Naive thymus-derived CD4-positive, alpha-beta T cell (primary cell): ENCODE measurements at regions not wholly inside any gene's neighbourhood (a gene's known extent, or its start where the extent isn't known, plus 50 kb on each side); places are given as distances from the start of the nearest gene placed in this dataset.

Experiments used
- ATAC-seq: fragments of 150-1000 bp; cut with Tn5 transposase; 2 replicates; pipeline ENCODE4 v1.10.0; 2021; ENCODE audit warnings: mild to moderate bottlenecking, moderate library complexity
- CTCF ChIA-PET: fragments of 350-600 bp; sonication (Branson Sonifier 250); formaldehyde crosslinking; loops from one replicate; lab custom pipeline; 2021; ENCODE audit warnings: antibody characterized with exemption; lab: Charles Lee
- POLR2A ChIA-PET: fragments of 350-600 bp; sonication (Branson Sonifier 250); formaldehyde crosslinking; loops from one replicate; lab custom pipeline; 2021; ENCODE audit warnings: antibody characterized with exemption, inconsistent platforms; lab: Charles Lee
- DNase-seq, 9 donors: peaks; one replicate each; pipeline versions ENCODE4 v3.0.0 to v3.0.0-alpha.2; 2020 to 2022; ENCODE audit warnings: mixed read lengths in 1 of 9
- H3K27ac ChIP-seq: one replicate; pipeline ENCODE4 v1.7.0; 2013; ENCODE audit warnings: mild to moderate bottlenecking, low read depth, low read length, moderate library complexity
- H3K27me3 ChIP-seq, 2 donors: one replicate each; pipeline ENCODE4 v1.7.0; 2013; ENCODE audit warnings: low read length in 2 of 2, mild to moderate bottlenecking in 2 of 2, moderate library complexity in 2 of 2; ENCODE audit not compliant: control insufficient read depth in 2 of 2, insufficient read depth in 2 of 2
- H3K36me3 ChIP-seq, 3 experiments: 1 replicate in 2 of 3; 2 replicates in 1 of 3; pipeline ENCODE4 v1.7.0; 2013; ENCODE audit warnings: low read length in 3 of 3, mild to moderate bottlenecking in 3 of 3, moderate library complexity in 1 of 3; ENCODE audit not compliant: insufficient read depth in 3 of 3, control insufficient read depth in 2 of 3
- H3K4me1 ChIP-seq, 2 donors: one replicate each; pipeline ENCODE4 v1.7.0; 2013; ENCODE audit warnings: low read length in 2 of 2, mild to moderate bottlenecking in 2 of 2, moderate library complexity in 1 of 2; ENCODE audit not compliant: control insufficient read depth in 2 of 2, insufficient read depth in 2 of 2
- H3K4me3 ChIP-seq: 2 replicates; pipeline ENCODE4 v1.7.0; 2013; ENCODE audit warnings: mild to moderate bottlenecking, low read length
- H3K9me3 ChIP-seq, 3 experiments: 1 replicate in 2 of 3; 2 replicates in 1 of 3; pipeline ENCODE4 v1.7.0; 2013; ENCODE audit warnings: low read length in 3 of 3; ENCODE audit not compliant: control insufficient read depth in 2 of 3
- H3K27ac Mint-ChIP-seq, 9 donors: one replicate each; pipeline ENCODE4 v1.8.0; 2020 to 2022; ENCODE audit warnings: mixed read lengths in 9 of 9, mild to moderate bottlenecking in 8 of 9, moderate library complexity in 5 of 9, inconsistent platforms in 2 of 9
- H3K27me3 Mint-ChIP-seq, 5 donors: one replicate each; pipeline ENCODE4 v1.8.0; 2021 to 2022; ENCODE audit warnings: mixed read lengths in 5 of 5, mild to moderate bottlenecking in 1 of 5
- H3K36me3 Mint-ChIP-seq, 5 donors: one replicate each; pipeline ENCODE4 v1.8.0; 2020 to 2022; ENCODE audit warnings: mixed read lengths in 5 of 5, mild to moderate bottlenecking in 3 of 5, inconsistent platforms in 1 of 5
- H3K4me1 Mint-ChIP-seq, 7 donors: one replicate each; pipeline ENCODE4 v1.8.0; 2020 to 2022; ENCODE audit warnings: mixed read lengths in 7 of 7, mild to moderate bottlenecking in 3 of 7, inconsistent platforms in 1 of 7
- H3K4me3 Mint-ChIP-seq, 10 donors: one replicate each; pipeline ENCODE4 v1.8.0; 2020 to 2022; ENCODE audit warnings: mild to moderate bottlenecking in 10 of 10, mixed read lengths in 10 of 10, moderate library complexity in 6 of 10, inconsistent platforms in 2 of 10
- H3K9me3 Mint-ChIP-seq, 11 donors: one replicate each; pipeline ENCODE4 v1.8.0; 2020 to 2022; ENCODE audit warnings: mixed read lengths in 11 of 11, mild to moderate bottlenecking in 4 of 11, inconsistent platforms in 1 of 11, moderate library complexity in 1 of 11
- intact Hi-C, 2 donors: fragments of 100-400 bp; cut with micrococcal nuclease; formaldehyde crosslinking; loops; one replicate each; pipeline ENCODE4 v1.15.1; 2023

GRCh38 chr10:36200577-36200976 is 558.5 kb upstream of the FZD8 start:
- Histone ChIP-seq H3K9me3 (no peaks in the 10 kb centered on the region), H3K36me3 (no peaks in the 10 kb centered on the region), H3K27me3 (no peaks in the 10 kb centered on the region), H3K4me3 (no peak overlapping the region), H3K4me1 (no peaks in the 10 kb centered on the region), H3K27ac (no peak overlapping the region)
- no peak overlapping the region for H3K27ac Mint-ChIP-seq
- H3K4me3 Mint-ChIP-seq: no peak overlapping the region
- no peak for ATAC-seq
- ChIA-PET POLR2A (no interaction called here), CTCF (no interaction called here)
- H3K27me3 Mint-ChIP-seq: no peaks in the 10 kb centered on the region
- H3K36me3 Mint-ChIP-seq: no peaks in the 10 kb centered on the region
- intact Hi-C loops: no loop called here
- H3K4me1 Mint-ChIP-seq: no peaks in the 10 kb centered on the region
- H3K9me3 Mint-ChIP-seq: peaks cover 1 to 23% (median 9%) of the 10 kb centered on the region in 11 donors
- no peak for DNase-seq

- Mint-ChIP-seq H3K27ac (no peak overlapping the region), H3K4me1 (no peaks in the 10 kb centered on the region), H3K4me3 (no peak overlapping the region), H3K9me3 (peaks cover 7 to 31% (median 15%) of the 10 kb centered on the region in 11 donors), H3K27me3 (no peaks in the 10 kb centered on the region), H3K36me3 (no peaks in the 10 kb centered on the region)
- Histone ChIP-seq H3K4me1 (no peaks in the 10 kb centered on the region), H3K9me3 (peaks cover 0 to 5% (median 0%) of the 10 kb centered on the region in 3 experiments), H3K27me3 (no peaks in the 10 kb centered on the region), H3K27ac (no peak overlapping the region), H3K36me3 (no peaks in the 10 kb centered on the region), H3K4me3 (no peak overlapping the region)
- POLR2A ChIA-PET: no interaction called here
- CTCF ChIA-PET: no interaction called here
- no peak for ATAC-seq
- no peak for DNase-seq
- intact Hi-C loops: no loop called here
Observed at GRCh38 chr10:36198322-36198721, 556.2 kb upstream of the FZD8 start.

- H3K27ac Mint-ChIP-seq: no peak overlapping the region
Observed at GRCh38 chr10:36195364-36195763, 553.3 kb upstream of the FZD8 start.

GRCh38 chr10:36194276-36194675 is 552.2 kb upstream of the FZD8 start:
- peaks cover 15 to 57% (median 25%) of the 10 kb centered on the region in 11 donors for H3K9me3 Mint-ChIP-seq
- intact Hi-C loops: no loop called here

More at GRCh38 chr10:36195364-36195763, 553.3 kb upstream of the FZD8 start:
- ChIA-PET CTCF (no interaction called here), POLR2A (no interaction called here)
- Mint-ChIP-seq H3K9me3 (peaks cover 12 to 56% (median 26%) of the 10 kb centered on the region in 11 donors), H3K4me3 (no peak overlapping the region), H3K27me3 (no peaks in the 10 kb centered on the region), H3K4me1 (no peaks in the 10 kb centered on the region), H3K36me3 (no peaks in the 10 kb centered on the region)
- no peak for ATAC-seq
- no peak overlapping the region for H3K27ac ChIP-seq
- H3K4me3 ChIP-seq: no peak overlapping the region
- intact Hi-C loops: no loop called here
- H3K4me1 ChIP-seq: no peaks in the 10 kb centered on the region
- H3K36me3 ChIP-seq: no peaks in the 10 kb centered on the region
- no peak for DNase-seq
- H3K9me3 ChIP-seq: peaks cover 0 to 13% (median 3%) of the 10 kb centered on the region in 3 experiments
- H3K27me3 ChIP-seq: no peaks in the 10 kb centered on the region

GRCh38 chr10:36191009-36191408 is 548.9 kb upstream of the FZD8 start:
- peaks cover 16 to 41% (median 21%) of the 10 kb centered on the region in 11 donors for H3K9me3 Mint-ChIP-seq
- ChIA-PET CTCF (no interaction called here), POLR2A (no interaction called here)
- H3K36me3 Mint-ChIP-seq: peaks cover 0 to 5% (median 0%) of the 10 kb centered on the region in 5 donors
- no peaks in the 10 kb centered on the region for H3K27me3 Mint-ChIP-seq
- ATAC-seq: no peak
- no peaks in the 10 kb centered on the region for H3K4me1 ChIP-seq
- H3K27ac ChIP-seq: no peak overlapping the region
- no peak for DNase-seq
- H3K4me1 Mint-ChIP-seq: no peaks in the 10 kb centered on the region
- no peaks in the 10 kb centered on the region for H3K27me3 ChIP-seq
- H3K27ac Mint-ChIP-seq: no peak overlapping the region
- no peak overlapping the region for H3K4me3 Mint-ChIP-seq
- H3K9me3 ChIP-seq: peaks cover 0 to 23% (median 3%) of the 10 kb centered on the region in 3 experiments
- no peaks in the 10 kb centered on the region for H3K36me3 ChIP-seq
- H3K4me3 ChIP-seq: no peak overlapping the region
- intact Hi-C loops: no loop called here

More at GRCh38 chr10:36194276-36194675, 552.2 kb upstream of the FZD8 start:
- no peak overlapping the region for H3K27ac ChIP-seq
- ATAC-seq (no peak), DNase-seq (no peak)
- H3K36me3 ChIP-seq: no peaks in the 10 kb centered on the region
- peaks cover 0 to 13% (median 3%) of the 10 kb centered on the region in 3 experiments for H3K9me3 ChIP-seq
- H3K27ac Mint-ChIP-seq: no peak overlapping the region
- H3K36me3 Mint-ChIP-seq: no peaks in the 10 kb centered on the region
- ChIA-PET CTCF (no interaction called here), POLR2A (no interaction called here)
- H3K4me1 Mint-ChIP-seq: no peaks in the 10 kb centered on the region
- H3K4me3 ChIP-seq: no peak overlapping the region
- H3K27me3 ChIP-seq: no peaks in the 10 kb centered on the region
- no peak overlapping the region for H3K4me3 Mint-ChIP-seq
- H3K27me3 Mint-ChIP-seq: no peaks in the 10 kb centered on the region
- H3K4me1 ChIP-seq: no peaks in the 10 kb centered on the region

GRCh38 chr10:36188461-36188860 is 546.4 kb upstream of the FZD8 start:
- H3K27ac Mint-ChIP-seq: no peak overlapping the region
- Histone ChIP-seq H3K4me3 (no peak overlapping the region), H3K4me1 (no peaks in the 10 kb centered on the region), H3K27ac (no peak overlapping the region), H3K36me3 (no peaks in the 10 kb centered on the region), H3K27me3 (no peaks in the 10 kb centered on the region), H3K9me3 (peaks cover 0 to 19% (median 3%) of the 10 kb centered on the region in 3 experiments)
- intact Hi-C loops: no loop called here
- H3K9me3 Mint-ChIP-seq: peaks cover 10 to 35% (median 21%) of the 10 kb centered on the region in 11 donors
- no peaks in the 10 kb centered on the region for H3K27me3 Mint-ChIP-seq
- CTCF ChIA-PET: no interaction called here
- H3K36me3 Mint-ChIP-seq: peaks cover 0 to 5% (median 0%) of the 10 kb centered on the region in 5 donors
- H3K4me1 Mint-ChIP-seq: no peaks in the 10 kb centered on the region
- POLR2A ChIA-PET: no interaction called here
- no peak overlapping the region for H3K4me3 Mint-ChIP-seq
- no peak for ATAC-seq
- DNase-seq: no peak

GRCh38 chr10:36188080-36188453 is 546.0 kb upstream of the FZD8 start:
- ATAC-seq (no peak), DNase-seq (no peak)
- Histone ChIP-seq H3K9me3 (peaks cover 0 to 19% (median 3%) of the 10 kb centered on the region in 3 experiments), H3K27me3 (no peaks in the 10 kb centered on the region), H3K4me3 (no peak overlapping the region), H3K36me3 (no peaks in the 10 kb centered on the region), H3K4me1 (no peaks in the 10 kb centered on the region), H3K27ac (no peak overlapping the region)
- H3K36me3 Mint-ChIP-seq: peaks cover 0 to 5% (median 0%) of the 10 kb centered on the region in 5 donors
- H3K27me3 Mint-ChIP-seq: no peaks in the 10 kb centered on the region
- H3K9me3 Mint-ChIP-seq: peaks cover 10 to 35% (median 21%) of the 10 kb centered on the region in 11 donors
- no peak overlapping the region for H3K27ac Mint-ChIP-seq
- no peaks in the 10 kb centered on the region for H3K4me1 Mint-ChIP-seq
- CTCF ChIA-PET: no interaction called here
- intact Hi-C loops: no loop called here
- H3K4me3 Mint-ChIP-seq: no peak overlapping the region
- POLR2A ChIA-PET: no interaction called here
